Coronary artery (tissue), 2 donors: ENCODE measurements at regions not wholly inside any gene's neighbourhood (a gene's known extent, or its start where the extent isn't known, plus 50 kb on each side); places are given as distances from the start of the nearest gene placed in this dataset.

ENCODE experiments used
- DNase-seq: peaks from one replicate; pipeline ENCODE4 v3.0.0-alpha.2; 2017; ENCODE audit warnings: low spot score
- H3K27ac ChIP-seq, 2 donors: fragments of 200-600 bp; sonication (generic); one replicate each; pipeline ENCODE4 v1.5.1; 2016 to 2019
- H3K4me3 ChIP-seq: fragments of 200-600 bp; sonication (generic); 2 replicates; pipeline ENCODE4 v1.5.1; 2016; ENCODE audit warnings: mild to moderate bottlenecking, moderate library complexity
- TF ChIP-seq, protein P1 (sequence below): fragments of 200-600 bp; sonication (generic); IDR thresholded peaks from one replicate; pipeline ENCODE4 v1.5.1; 2019; ENCODE audit warnings: antibody characterized with exemption

DNA sequence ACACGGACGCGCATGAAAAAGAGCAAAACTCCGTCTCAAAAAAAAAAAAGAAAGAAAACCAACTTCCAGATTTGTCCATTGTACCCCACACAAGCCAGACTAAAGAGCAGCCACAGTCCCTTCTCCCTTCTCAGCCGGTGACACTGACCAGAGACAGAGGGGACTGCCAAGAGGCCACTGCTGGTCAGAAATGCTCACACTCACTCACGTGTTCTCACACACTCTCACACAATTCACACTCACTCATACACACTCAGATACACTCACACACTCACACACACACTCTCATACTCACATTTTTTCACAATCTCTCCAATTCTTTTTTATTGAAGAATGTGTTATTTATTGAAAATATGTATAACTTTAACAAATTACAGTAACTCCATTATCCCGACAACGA lies 90.8 kb upstream of the RAB4A start:
- Histone ChIP-seq H3K27ac (no peak overlapping the region), H3K4me3 (no peak overlapping the region)
- TF ChIP-seq, protein P1, sequence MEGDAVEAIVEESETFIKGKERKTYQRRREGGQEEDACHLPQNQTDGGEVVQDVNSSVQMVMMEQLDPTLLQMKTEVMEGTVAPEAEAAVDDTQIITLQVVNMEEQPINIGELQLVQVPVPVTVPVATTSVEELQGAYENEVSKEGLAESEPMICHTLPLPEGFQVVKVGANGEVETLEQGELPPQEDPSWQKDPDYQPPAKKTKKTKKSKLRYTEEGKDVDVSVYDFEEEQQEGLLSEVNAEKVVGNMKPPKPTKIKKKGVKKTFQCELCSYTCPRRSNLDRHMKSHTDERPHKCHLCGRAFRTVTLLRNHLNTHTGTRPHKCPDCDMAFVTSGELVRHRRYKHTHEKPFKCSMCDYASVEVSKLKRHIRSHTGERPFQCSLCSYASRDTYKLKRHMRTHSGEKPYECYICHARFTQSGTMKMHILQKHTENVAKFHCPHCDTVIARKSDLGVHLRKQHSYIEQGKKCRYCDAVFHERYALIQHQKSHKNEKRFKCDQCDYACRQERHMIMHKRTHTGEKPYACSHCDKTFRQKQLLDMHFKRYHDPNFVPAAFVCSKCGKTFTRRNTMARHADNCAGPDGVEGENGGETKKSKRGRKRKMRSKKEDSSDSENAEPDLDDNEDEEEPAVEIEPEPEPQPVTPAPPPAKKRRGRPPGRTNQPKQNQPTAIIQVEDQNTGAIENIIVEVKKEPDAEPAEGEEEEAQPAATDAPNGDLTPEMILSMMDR: no peak
- DNase-seq: no peak

- no peak overlapping the region for H3K27ac ChIP-seq
- no peak overlapping the region for H3K4me3 ChIP-seq
- DNase-seq: no peak
- TF ChIP-seq, protein P1: no peak
These were observed 89.5 kb upstream of the RAB4A start for GRCh38 chr1:229181419-229181818.

DNA sequence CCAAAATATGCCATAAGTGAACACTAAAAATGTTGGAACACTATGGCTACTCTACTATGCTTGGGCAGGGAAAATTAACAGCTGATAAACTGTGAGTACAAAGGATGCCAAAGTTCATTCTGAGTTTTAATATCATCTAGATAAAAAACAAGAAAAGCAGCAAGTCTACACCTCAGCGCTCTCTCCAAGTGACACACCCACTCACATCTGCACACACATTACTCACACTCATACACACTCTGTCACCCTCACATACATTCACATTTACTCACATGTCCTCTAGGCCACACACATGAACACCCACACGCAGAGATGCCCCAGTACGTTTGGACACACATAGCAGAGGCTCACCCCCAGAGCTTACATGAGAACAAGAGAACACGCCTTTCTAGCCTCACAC lies 87.3 kb upstream of the RAB4A start:
- no peak overlapping the region for H3K4me3 ChIP-seq
- no peak overlapping the region for H3K27ac ChIP-seq
- TF ChIP-seq, protein P1: no peak
- DNase-seq: no peak

- no peak for DNase-seq
- H3K27ac ChIP-seq: no peak overlapping the region
- no peak overlapping the region for H3K4me3 ChIP-seq
- TF ChIP-seq, protein P1: no peak
These were observed 86.8 kb upstream of the RAB4A start for GRCh38 chr1:229184066-229184465.

- Histone ChIP-seq H3K27ac (no peak overlapping the region), H3K4me3 (no peak overlapping the region)
- no peak for DNase-seq
- TF ChIP-seq, protein P1: no peak
These were observed 84.9 kb upstream of the RAB4A start for GRCh38 chr1:229185963-229186362.

- H3K27ac ChIP-seq: no peak overlapping the region
- TF ChIP-seq, protein P1: no peak
- no peak for DNase-seq
- H3K4me3 ChIP-seq: no peak overlapping the region
These were observed 84.4 kb upstream of the RAB4A start for GRCh38 chr1:229186373-229187056.

GRCh38 chr1:229190057-229190575 lies 80.8 kb upstream of the RAB4A start:
- TF ChIP-seq, protein P1: no peak
- Histone ChIP-seq H3K27ac (no peak overlapping the region), H3K4me3 (no peak overlapping the region)
- DNase-seq: no peak
